ENCODE measurements at regions not wholly inside any gene's neighbourhood (a gene's known extent, or its start where the extent isn't known, plus 50 kb on each side); places are given as distances from the start of the nearest gene placed in this dataset.

DNA sequence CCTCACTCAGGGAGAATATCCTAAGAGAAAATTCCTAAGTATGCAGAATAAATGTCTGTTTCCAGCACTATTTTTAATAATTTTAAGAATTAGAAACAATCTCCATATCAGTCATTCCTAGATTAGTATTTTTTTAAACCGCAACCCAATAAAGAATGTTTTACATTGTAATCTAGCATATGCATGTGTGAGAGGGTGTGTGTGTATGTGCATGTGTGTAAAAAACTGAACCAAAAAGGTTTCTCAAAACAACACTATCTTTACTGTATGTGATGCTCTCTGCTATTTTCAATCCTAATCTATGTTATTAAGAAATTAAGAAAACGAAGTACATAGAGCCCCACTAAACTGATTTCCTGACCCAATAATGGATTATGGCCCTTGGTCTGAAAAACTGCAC, 90.6 kb upstream of the AKIP1 start:
- ChIA-PET CTCF (interaction anchor here (1.7 kb wide), 1 partner anchor 11 kb away, joined by 7 read pairs; a partner anchor contains a TSS), POLR2A (no interaction called here)
- Histone ChIP-seq H3K9me3 (no peaks in the 10 kb centered on the region), H3K79me2 (ENCODE audit: insufficient read depth) (peaks cover 17% of the 10 kb centered on the region), H3K36me3 (replicated peaks in 1 of 2; ENCODE audit: control insufficient read depth in 1 of 2, insufficient read depth in 2 of 2, low read length in 1 of 2) (peaks cover 0 to 25% of the 10 kb centered on the region in 2 experiments), H3K27me3 (ENCODE audit: insufficient read depth) (no peaks in the 10 kb centered on the region), H2AFZ (ENCODE audit: low read depth) (no peak overlapping the region), H3F3A (replicated peaks; ENCODE audit: insufficient read depth) (peaks cover 8% of the 10 kb centered on the region), H3K4me3 (ENCODE audit: low read depth in 2 of 2, low read length in 1 of 2) (no peak overlapping the region), H3K9ac (no peak overlapping the region), H3K27ac (ENCODE audit: low read depth in 2 of 2, low read length in 1 of 2) (no peak overlapping the region), H4K20me1 (ENCODE audit: insufficient read depth) (no peaks in the 10 kb centered on the region; the same call in 1 of the 2 replicates), H3K9me2 (no peaks in the 10 kb centered on the region), H3K4me1 (ENCODE audit: control insufficient read depth in 1 of 2, insufficient read depth in 2 of 2, low read depth in 1 of 2, low read length in 1 of 2) (0 out of 4 replicates have a peak, but pooled peaks cover 0 to under 1% of the 10 kb centered on the region in 2 experiments), H3K4me2 (no peak overlapping the region)
- no peak for DNase-seq
- WGBS (ENCODE audit: low lambda C conversion rate), result 72% methylated on average over 2 of the region's 2 CpGs
- TF ChIP-seq NRF1 (IDR thresholded peaks at IDR 0.05; ENCODE audit: low read depth, low read length) (no peak), TAF1 (IDR thresholded peaks at IDR 0.05; ENCODE audit: borderline replicate concordance, low read depth, low read length) (no peak), GATA2 (CRISPR knock-in tag; IDR thresholded peaks at IDR 0.05) (no peak), ELF1 (IDR thresholded peaks at IDR 0.05) (no peak), TEAD4 (IDR thresholded peaks at IDR 0.05; ENCODE audit: borderline replicate concordance, insufficient read depth) (no peak), EZH2phosphoT487 (IDR thresholded peaks at IDR 0.05; ENCODE audit: borderline replicate concordance, low read depth) (no peak)
- TF ChIP-seq, protein P1, sequence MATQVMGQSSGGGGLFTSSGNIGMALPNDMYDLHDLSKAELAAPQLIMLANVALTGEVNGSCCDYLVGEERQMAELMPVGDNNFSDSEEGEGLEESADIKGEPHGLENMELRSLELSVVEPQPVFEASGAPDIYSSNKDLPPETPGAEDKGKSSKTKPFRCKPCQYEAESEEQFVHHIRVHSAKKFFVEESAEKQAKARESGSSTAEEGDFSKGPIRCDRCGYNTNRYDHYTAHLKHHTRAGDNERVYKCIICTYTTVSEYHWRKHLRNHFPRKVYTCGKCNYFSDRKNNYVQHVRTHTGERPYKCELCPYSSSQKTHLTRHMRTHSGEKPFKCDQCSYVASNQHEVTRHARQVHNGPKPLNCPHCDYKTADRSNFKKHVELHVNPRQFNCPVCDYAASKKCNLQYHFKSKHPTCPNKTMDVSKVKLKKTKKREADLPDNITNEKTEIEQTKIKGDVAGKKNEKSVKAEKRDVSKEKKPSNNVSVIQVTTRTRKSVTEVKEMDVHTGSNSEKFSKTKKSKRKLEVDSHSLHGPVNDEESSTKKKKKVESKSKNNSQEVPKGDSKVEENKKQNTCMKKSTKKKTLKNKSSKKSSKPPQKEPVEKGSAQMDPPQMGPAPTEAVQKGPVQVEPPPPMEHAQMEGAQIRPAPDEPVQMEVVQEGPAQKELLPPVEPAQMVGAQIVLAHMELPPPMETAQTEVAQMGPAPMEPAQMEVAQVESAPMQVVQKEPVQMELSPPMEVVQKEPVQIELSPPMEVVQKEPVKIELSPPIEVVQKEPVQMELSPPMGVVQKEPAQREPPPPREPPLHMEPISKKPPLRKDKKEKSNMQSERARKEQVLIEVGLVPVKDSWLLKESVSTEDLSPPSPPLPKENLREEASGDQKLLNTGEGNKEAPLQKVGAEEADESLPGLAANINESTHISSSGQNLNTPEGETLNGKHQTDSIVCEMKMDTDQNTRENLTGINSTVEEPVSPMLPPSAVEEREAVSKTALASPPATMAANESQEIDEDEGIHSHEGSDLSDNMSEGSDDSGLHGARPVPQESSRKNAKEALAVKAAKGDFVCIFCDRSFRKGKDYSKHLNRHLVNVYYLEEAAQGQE (IDR thresholded peaks at IDR 0.05; ENCODE audit: low read depth, low read length), result no peak
- TF ChIP-seq, protein P2, sequence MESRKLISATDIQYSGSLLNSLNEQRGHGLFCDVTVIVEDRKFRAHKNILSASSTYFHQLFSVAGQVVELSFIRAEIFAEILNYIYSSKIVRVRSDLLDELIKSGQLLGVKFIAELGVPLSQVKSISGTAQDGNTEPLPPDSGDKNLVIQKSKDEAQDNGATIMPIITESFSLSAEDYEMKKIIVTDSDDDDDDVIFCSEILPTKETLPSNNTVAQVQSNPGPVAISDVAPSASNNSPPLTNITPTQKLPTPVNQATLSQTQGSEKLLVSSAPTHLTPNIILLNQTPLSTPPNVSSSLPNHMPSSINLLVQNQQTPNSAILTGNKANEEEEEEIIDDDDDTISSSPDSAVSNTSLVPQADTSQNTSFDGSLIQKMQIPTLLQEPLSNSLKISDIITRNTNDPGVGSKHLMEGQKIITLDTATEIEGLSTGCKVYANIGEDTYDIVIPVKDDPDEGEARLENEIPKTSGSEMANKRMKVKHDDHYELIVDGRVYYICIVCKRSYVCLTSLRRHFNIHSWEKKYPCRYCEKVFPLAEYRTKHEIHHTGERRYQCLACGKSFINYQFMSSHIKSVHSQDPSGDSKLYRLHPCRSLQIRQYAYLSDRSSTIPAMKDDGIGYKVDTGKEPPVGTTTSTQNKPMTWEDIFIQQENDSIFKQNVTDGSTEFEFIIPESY (IDR thresholded peaks at IDR 0.05; ENCODE audit: borderline replicate concordance, low read depth), result no peak

DNA sequence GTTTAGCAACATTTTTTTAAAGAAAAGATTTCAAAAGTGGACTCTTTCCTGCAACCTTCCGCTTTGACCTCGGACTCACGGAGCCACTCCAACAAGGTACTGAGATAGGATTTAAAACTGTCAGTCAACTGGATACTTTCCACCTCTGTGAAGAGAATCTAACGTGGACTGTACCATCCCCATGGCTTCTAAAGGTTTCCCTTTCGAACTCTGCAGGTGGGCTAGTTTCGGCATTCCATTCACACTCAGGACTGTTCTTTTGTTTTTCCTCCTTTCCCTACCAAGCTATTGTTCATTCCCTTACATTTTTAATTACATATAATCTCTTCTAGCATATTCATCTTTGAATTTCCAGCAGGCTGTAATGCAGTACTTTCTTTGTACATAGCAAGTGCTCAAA, 88.5 kb upstream of the AKIP1 start:
- H3K79me2 ChIP-seq (ENCODE audit: insufficient read depth), result peaks cover 17% of the 10 kb centered on the region
- no peak overlapping the region for H3K4me2 ChIP-seq
- H3K9me2 ChIP-seq, result no peaks in the 10 kb centered on the region
- DNase-seq, result no peak
- no peak overlapping the region for H3K9ac ChIP-seq
- peaks cover 0 to 19% of the 10 kb centered on the region in 2 experiments; a peak in 3 of 4 replicates for H3K4me1 ChIP-seq (ENCODE audit: control insufficient read depth in 1 of 2, insufficient read depth in 2 of 2, low read depth in 1 of 2, low read length in 1 of 2)
- no peaks in the 10 kb centered on the region for H3K9me3 ChIP-seq
- ChIA-PET POLR2A (interaction anchor here (1.3 kb wide), 1 partner anchor 12 kb away, joined by 3 read pairs; a partner anchor contains a TSS), CTCF (interaction anchor here (1.6 kb wide), 1 partner anchor 8 kb away, joined by 5 read pairs; no protein-coding TSS in a partner anchor)
- H3K27ac ChIP-seq (ENCODE audit: low read depth in 2 of 2, low read length in 1 of 2), result no peak overlapping the region
- peaks cover 22% of the 10 kb centered on the region for H3F3A ChIP-seq (replicated peaks; ENCODE audit: insufficient read depth)
- WGBS (ENCODE audit: low lambda C conversion rate), result 80% methylated on average over 6 of the region's 6 CpGs
- H3K4me3 ChIP-seq (ENCODE audit: low read depth in 2 of 2, low read length in 1 of 2), result no peak overlapping the region
- H3K36me3 ChIP-seq (replicated peaks in 1 of 2; ENCODE audit: control insufficient read depth in 1 of 2, insufficient read depth in 2 of 2, low read length in 1 of 2), result peaks cover 0 to 26% of the 10 kb centered on the region in 2 experiments
- no peaks in the 10 kb centered on the region; the same call in 1 of the 2 replicates for H4K20me1 ChIP-seq (ENCODE audit: insufficient read depth)
- no peaks in the 10 kb centered on the region for H3K27me3 ChIP-seq (ENCODE audit: insufficient read depth)
- no peak overlapping the region for H2AFZ ChIP-seq (ENCODE audit: low read depth)
- TF ChIP-seq, protein P3, sequence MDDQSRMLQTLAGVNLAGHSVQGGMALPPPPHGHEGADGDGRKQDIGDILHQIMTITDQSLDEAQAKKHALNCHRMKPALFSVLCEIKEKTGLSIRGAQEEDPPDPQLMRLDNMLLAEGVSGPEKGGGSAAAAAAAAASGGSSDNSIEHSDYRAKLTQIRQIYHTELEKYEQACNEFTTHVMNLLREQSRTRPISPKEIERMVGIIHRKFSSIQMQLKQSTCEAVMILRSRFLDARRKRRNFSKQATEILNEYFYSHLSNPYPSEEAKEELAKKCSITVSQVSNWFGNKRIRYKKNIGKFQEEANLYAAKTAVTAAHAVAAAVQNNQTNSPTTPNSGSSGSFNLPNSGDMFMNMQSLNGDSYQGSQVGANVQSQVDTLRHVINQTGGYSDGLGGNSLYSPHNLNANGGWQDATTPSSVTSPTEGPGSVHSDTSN (IDR thresholded peaks at IDR 0.05), result no peak
- TF ChIP-seq RCOR1 (IDR thresholded peaks at IDR 0.05; ENCODE audit: low read length) (no peak), SIN3A (IDR thresholded peaks at IDR 0.05; ENCODE audit: borderline replicate concordance, low read depth, low read length) (no peak), RAD21 (IDR thresholded peaks at IDR 0.05; ENCODE audit: low read length) (no peak), TAF1 (IDR thresholded peaks at IDR 0.05; ENCODE audit: borderline replicate concordance, low read depth, low read length) (no peak)
- TF ChIP-seq, protein P4, sequence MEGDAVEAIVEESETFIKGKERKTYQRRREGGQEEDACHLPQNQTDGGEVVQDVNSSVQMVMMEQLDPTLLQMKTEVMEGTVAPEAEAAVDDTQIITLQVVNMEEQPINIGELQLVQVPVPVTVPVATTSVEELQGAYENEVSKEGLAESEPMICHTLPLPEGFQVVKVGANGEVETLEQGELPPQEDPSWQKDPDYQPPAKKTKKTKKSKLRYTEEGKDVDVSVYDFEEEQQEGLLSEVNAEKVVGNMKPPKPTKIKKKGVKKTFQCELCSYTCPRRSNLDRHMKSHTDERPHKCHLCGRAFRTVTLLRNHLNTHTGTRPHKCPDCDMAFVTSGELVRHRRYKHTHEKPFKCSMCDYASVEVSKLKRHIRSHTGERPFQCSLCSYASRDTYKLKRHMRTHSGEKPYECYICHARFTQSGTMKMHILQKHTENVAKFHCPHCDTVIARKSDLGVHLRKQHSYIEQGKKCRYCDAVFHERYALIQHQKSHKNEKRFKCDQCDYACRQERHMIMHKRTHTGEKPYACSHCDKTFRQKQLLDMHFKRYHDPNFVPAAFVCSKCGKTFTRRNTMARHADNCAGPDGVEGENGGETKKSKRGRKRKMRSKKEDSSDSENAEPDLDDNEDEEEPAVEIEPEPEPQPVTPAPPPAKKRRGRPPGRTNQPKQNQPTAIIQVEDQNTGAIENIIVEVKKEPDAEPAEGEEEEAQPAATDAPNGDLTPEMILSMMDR (IDR thresholded peaks at IDR 0.05), result no peak
- TF ChIP-seq, protein P5, sequence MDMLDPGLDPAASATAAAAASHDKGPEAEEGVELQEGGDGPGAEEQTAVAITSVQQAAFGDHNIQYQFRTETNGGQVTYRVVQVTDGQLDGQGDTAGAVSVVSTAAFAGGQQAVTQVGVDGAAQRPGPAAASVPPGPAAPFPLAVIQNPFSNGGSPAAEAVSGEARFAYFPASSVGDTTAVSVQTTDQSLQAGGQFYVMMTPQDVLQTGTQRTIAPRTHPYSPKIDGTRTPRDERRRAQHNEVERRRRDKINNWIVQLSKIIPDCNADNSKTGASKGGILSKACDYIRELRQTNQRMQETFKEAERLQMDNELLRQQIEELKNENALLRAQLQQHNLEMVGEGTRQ (IDR thresholded peaks at IDR 0.05; ENCODE audit: borderline replicate concordance, low read depth, low read length), result no peak
- TF ChIP-seq, protein P2 (IDR thresholded peaks at IDR 0.05; ENCODE audit: borderline replicate concordance, low read depth), result no peak
